ENCODE measurements at regions not wholly inside any gene's neighbourhood (a gene's known extent, or its start where the extent isn't known, plus 50 kb on each side); places are given as distances from the start of the nearest gene placed in this dataset.

DNA sequence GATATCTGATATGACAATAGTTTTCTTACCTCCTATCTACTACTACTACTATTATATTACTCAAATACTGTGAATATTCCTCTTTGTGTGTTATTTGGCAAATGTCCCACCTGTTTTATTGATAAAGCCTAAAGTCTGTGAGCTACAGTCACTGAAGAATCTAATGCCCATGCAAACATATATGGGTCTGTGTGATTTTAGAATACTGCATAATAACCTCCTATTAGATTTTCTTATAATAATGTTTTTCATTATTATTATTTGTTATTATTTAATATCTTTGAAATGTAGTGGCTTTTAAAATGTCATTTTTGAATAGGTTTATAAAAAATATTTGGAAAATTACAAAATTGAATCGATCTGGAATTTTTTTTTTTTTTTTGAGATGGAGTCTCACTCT, 1330.8 kb upstream of the MIR17HG start:
- TF ChIP-seq, protein P1, sequence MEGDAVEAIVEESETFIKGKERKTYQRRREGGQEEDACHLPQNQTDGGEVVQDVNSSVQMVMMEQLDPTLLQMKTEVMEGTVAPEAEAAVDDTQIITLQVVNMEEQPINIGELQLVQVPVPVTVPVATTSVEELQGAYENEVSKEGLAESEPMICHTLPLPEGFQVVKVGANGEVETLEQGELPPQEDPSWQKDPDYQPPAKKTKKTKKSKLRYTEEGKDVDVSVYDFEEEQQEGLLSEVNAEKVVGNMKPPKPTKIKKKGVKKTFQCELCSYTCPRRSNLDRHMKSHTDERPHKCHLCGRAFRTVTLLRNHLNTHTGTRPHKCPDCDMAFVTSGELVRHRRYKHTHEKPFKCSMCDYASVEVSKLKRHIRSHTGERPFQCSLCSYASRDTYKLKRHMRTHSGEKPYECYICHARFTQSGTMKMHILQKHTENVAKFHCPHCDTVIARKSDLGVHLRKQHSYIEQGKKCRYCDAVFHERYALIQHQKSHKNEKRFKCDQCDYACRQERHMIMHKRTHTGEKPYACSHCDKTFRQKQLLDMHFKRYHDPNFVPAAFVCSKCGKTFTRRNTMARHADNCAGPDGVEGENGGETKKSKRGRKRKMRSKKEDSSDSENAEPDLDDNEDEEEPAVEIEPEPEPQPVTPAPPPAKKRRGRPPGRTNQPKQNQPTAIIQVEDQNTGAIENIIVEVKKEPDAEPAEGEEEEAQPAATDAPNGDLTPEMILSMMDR (IDR thresholded peaks at IDR 0.05), result no peak
- TF ChIP-seq EP300 (IDR thresholded peaks at IDR 0.05; ENCODE audit: low read depth), result no peak
- no peak for TF ChIP-seq POLR2A (IDR thresholded peaks at IDR 0.05)
- TF ChIP-seq POLR2AphosphoS5 (IDR thresholded peaks at IDR 0.05), result no peak
